ENCODE measurements at regions not wholly inside any gene's neighbourhood (a gene's known extent, or its start where the extent isn't known, plus 50 kb on each side); places are given as distances from the start of the nearest gene placed in this dataset.

DNA sequence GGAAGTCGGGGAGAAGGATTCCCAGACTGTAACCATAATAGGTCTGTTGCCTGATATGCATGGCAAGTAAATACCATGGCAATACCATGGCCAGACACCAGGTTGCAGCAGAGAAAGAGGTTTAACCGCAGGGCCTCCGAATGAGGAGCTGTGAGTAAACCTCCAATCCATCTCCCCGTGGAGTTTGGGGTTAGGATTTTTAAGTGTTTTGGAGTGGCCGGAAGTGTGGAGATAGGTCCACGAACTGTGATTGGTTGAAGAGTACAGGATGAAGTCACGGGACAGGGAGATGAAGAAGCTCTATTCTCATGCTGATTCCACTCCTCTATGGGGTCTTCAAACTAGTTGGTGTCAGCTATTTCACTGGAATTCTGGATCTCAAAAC is 127.9 kb downstream of the ST8SIA2 start:
- peak in 5 of 7 experiments; percentile 63 to 98 (median 80) for TF ChIP-seq CTCF (IDR thresholded peaks at IDR 0.05)
- no peak for TF ChIP-seq POLR2A (IDR thresholded peaks at IDR 0.05)
